Natural killer cell (primary cell): ENCODE measurements at regions not wholly inside any gene's neighbourhood (a gene's known extent, or its start where the extent isn't known, plus 50 kb on each side); places are given as distances from the start of the nearest gene placed in this dataset.

Source experiments
- ATAC-seq, 3 donors: fragments of 150-1000 bp in 2 of 3; fragments of 200-7000 bp in 1 of 3; cut with Tn5 transposase; 1 replicate in 1 of 3; 2 replicates in 2 of 3; pipeline ENCODE4 v1.10.0; 2021; ENCODE audit warnings: mild to moderate bottlenecking in 2 of 3, moderate library complexity in 2 of 3
- DNase-seq, 2 donors: peaks; one replicate each; pipeline versions ENCODE4 v3.0.0 to v3.0.0-alpha.2; 2013 to 2021; ENCODE audit warnings: mixed read lengths in 1 of 2
- H3K27ac ChIP-seq: one replicate; pipeline ENCODE4 v1.5.1; 2013; ENCODE audit warnings: mild to moderate bottlenecking, low read length
- H3K27me3 ChIP-seq: one replicate; pipeline ENCODE4 v1.6.1; 2013; ENCODE audit warnings: low read length; ENCODE audit not compliant: control insufficient read depth, insufficient read depth
- H3K36me3 ChIP-seq: one replicate; pipeline ENCODE4 v1.6.1; 2013; ENCODE audit warnings: low read length; ENCODE audit not compliant: control insufficient read depth, insufficient read depth
- H3K4me1 ChIP-seq: one replicate; pipeline ENCODE4 v1.6.1; 2013; ENCODE audit warnings: low read length; ENCODE audit not compliant: control insufficient read depth, insufficient read depth
- H3K4me3 ChIP-seq: one replicate; pipeline ENCODE4 v1.5.1; 2013; ENCODE audit warnings: low read length
- H3K9me3 ChIP-seq: one replicate; pipeline ENCODE4 v1.6.1; 2013; ENCODE audit warnings: low read length; ENCODE audit not compliant: control insufficient read depth, insufficient read depth
- H3K27ac Mint-ChIP-seq, 2 donors: one replicate each; pipeline ENCODE4 v1.8.0; 2022; ENCODE audit warnings: mild to moderate bottlenecking in 2 of 2, mixed read lengths in 2 of 2, moderate library complexity in 1 of 2
- H3K27me3 Mint-ChIP-seq, 2 donors: one replicate each; pipeline ENCODE4 v1.8.0; 2022; ENCODE audit warnings: low read depth in 2 of 2, mixed read lengths in 2 of 2
- H3K36me3 Mint-ChIP-seq: one replicate; pipeline ENCODE4 v1.8.0; 2022; ENCODE audit warnings: mixed read lengths
- H3K4me1 Mint-ChIP-seq, 2 donors: one replicate each; pipeline ENCODE4 v1.8.0; 2022; ENCODE audit warnings: mixed read lengths in 2 of 2
- H3K4me3 Mint-ChIP-seq: one replicate; pipeline ENCODE4 v1.8.0; 2022; ENCODE audit warnings: mild to moderate bottlenecking, moderate library complexity, mixed read lengths
- H3K9me3 Mint-ChIP-seq, 2 donors: one replicate each; pipeline ENCODE4 v1.8.0; 2022; ENCODE audit warnings: mixed read lengths in 2 of 2
- CTCF ChIP-seq: fragments of 200-600 bp; IDR thresholded peaks from one replicate; pipeline ENCODE4 v1.8.0; 2022; ENCODE audit warnings: antibody characterized with exemption
- WGBS: methylation state at CpG from one replicate; pipeline ENCODE4 v1.1.7; 2013; ENCODE audit warnings: missing lambda C conversion rate; ENCODE audit not compliant: insufficient coverage; 5-methylcytosine and 5-hydroxymethylcytosine counted together
- intact Hi-C: fragments of 100-400 bp; cut with micrococcal nuclease; formaldehyde crosslinking; loops from one replicate; pipeline ENCODE4 v1.14.2; 2022

DNA sequence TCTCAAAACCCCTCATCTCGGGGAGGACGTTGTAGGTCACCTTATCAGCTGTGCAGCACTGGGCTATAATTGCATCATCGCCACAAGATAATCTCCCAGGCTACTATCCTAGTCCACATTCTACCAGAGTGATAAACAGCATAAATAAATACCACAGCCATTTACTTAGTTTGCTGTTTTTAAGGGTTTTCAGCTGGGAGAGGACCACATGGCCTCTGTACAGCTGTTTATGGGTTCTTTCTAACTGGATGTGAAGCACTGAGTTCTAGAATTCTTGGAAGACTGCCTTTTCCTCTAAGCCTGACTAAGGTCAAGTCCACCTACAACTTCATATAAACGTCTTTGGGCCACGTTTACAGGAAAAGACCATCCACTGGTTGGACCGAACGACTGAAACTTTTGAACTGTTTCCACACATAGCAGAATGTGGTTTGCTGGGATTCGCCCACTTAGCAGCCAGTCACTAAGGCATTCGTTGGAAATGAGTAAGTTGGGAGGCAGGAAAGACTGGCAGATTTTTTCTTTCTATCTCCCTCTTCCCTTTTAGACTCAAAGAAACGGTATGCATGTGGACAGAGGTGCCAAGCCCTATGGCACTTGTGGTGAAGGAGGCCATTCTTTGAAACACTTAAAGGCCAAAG, 752.5 kb upstream of the SGCG start:
- H3K4me1 ChIP-seq = no peaks in the 10 kb centered on the region
- intact Hi-C loops = no loop called here
- no peaks in the 10 kb centered on the region for H3K4me1 Mint-ChIP-seq
- peaks cover 13 to 19% of the 10 kb centered on the region in 2 donors for H3K9me3 Mint-ChIP-seq
- no peak for DNase-seq
- WGBS = 80% methylated on average over 10 of the region's 10 CpGs
- H3K4me3 ChIP-seq = no peak overlapping the region
- no peaks in the 10 kb centered on the region for H3K27me3 ChIP-seq
- TF ChIP-seq CTCF = no peak
- no peaks in the 10 kb centered on the region for H3K36me3 Mint-ChIP-seq
- ATAC-seq = no peak
- no peak overlapping the region for H3K27ac ChIP-seq
- no peaks in the 10 kb centered on the region for H3K9me3 ChIP-seq
- H3K4me3 Mint-ChIP-seq = no peak overlapping the region
- no peak overlapping the region for H3K27ac Mint-ChIP-seq
- H3K36me3 ChIP-seq = no peaks in the 10 kb centered on the region
- H3K27me3 Mint-ChIP-seq = no peaks in the 10 kb centered on the region

GRCh38 chr13:22432690-22433089, 748.1 kb upstream of the SGCG start:
- TF ChIP-seq CTCF = no peak
- Mint-ChIP-seq H3K4me3 (no peak overlapping the region), H3K4me1 (no peaks in the 10 kb centered on the region)

GRCh38 chr13:22447132-22447886, 733.5 kb upstream of the SGCG start:
- WGBS = 66% methylated on average over 7 of the region's 7 CpGs
- no peaks in the 10 kb centered on the region for H3K36me3 Mint-ChIP-seq
- no peaks in the 10 kb centered on the region for H3K36me3 ChIP-seq
- no peaks in the 10 kb centered on the region for H3K4me1 ChIP-seq
- no peak overlapping the region for H3K4me3 ChIP-seq
- no peak overlapping the region for H3K27ac ChIP-seq
- H3K4me3 Mint-ChIP-seq = no peak overlapping the region
- ATAC-seq (no peak), DNase-seq (no peak)
- no peak for TF ChIP-seq CTCF
- no peaks in the 10 kb centered on the region for H3K27me3 ChIP-seq
- peaks cover 8 to 23% of the 10 kb centered on the region in 2 donors for H3K9me3 Mint-ChIP-seq
- no peak overlapping the region for H3K27ac Mint-ChIP-seq
- no peaks in the 10 kb centered on the region for H3K4me1 Mint-ChIP-seq
- H3K9me3 ChIP-seq = no peaks in the 10 kb centered on the region
- intact Hi-C loops = no loop called here
- H3K27me3 Mint-ChIP-seq = no peaks in the 10 kb centered on the region

More at GRCh38 chr13:22432690-22433089, 748.1 kb upstream of the SGCG start:
- DNase-seq (no peak), ATAC-seq (no peak)
- Histone ChIP-seq H3K4me1 (no peaks in the 10 kb centered on the region), H3K4me3 (no peak overlapping the region), H3K27ac (no peak overlapping the region), H3K36me3 (no peaks in the 10 kb centered on the region), H3K27me3 (no peaks in the 10 kb centered on the region), H3K9me3 (no peaks in the 10 kb centered on the region)
- Mint-ChIP-seq H3K36me3 (no peaks in the 10 kb centered on the region), H3K9me3 (peaks cover 11 to 13% of the 10 kb centered on the region in 2 donors), H3K27me3 (no peaks in the 10 kb centered on the region), H3K27ac (no peak overlapping the region)
- intact Hi-C loops = no loop called here
